HG02852 (cell line): ENCODE measurements at regions not wholly inside any gene's neighbourhood (a gene's known extent, or its start where the extent isn't known, plus 50 kb on each side); places are given as distances from the start of the nearest gene placed in this dataset.

Experiments used
- ATAC-seq: cut with Tn5 transposase; IDR thresholded peaks from one replicate; pipeline ENCODE4 v1.9.1; 2021; ENCODE audit warnings: mild to moderate bottlenecking, moderate library complexity; ENCODE audit not compliant: unreplicated experiment

DNA sequence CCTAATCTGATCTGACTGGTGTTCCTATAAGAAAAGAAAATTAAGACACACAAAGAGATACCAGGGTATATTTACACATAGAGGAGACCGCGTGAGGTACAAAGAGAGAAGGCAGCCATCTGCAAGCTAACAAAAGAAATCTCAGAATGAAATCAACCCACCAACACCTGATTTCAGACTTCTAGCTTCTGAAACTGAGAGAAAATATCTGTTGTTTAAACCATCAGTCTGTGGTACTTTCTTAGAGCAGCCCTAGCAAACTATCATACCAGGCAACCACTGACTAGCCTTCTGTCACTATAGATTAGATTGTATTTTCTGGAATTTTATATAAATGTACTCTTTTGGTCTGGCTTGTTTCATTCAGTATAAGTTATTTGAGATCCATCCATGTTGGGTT lies 779.3 kb upstream of the ACO1 start:
- ATAC-seq: no peak

DNA sequence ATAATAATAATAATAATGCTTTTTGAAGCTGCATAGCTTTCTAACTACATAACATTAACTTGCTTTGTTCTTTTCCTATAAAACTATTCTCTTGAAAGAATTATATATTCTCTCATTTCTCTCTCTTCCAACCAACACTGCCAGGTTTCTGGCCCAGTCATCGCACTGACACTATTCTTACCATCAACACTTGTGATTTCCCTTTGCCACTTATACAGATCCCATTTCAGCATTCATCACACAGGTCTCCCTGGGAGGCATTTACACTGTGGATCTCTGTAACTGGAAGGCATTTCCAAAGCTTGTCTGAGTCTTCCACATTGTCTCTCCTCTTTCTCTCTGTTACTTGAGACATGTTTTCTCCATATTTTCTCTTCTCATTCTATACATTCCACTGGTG lies 777.8 kb upstream of the ACO1 start:
- no peak for ATAC-seq

DNA sequence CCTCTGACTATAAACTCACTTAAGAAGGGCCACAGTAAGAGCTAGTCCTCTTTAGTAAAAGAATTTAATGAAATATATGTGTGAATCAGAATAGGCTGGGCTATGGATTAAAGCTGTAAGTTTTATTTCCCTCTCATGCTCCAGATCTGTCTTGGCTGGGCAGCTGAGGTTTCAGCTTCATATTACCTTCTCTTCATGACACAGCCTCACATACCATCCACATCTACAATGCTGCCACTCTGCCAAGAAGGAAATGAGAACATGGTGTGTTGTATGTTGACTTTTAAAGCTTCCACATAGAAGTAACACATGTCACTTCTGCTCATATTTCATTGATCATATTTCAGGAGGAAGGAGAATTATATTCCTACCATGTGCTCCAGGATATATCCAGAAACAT lies 776.0 kb upstream of the ACO1 start:
- ATAC-seq: no peak

DNA sequence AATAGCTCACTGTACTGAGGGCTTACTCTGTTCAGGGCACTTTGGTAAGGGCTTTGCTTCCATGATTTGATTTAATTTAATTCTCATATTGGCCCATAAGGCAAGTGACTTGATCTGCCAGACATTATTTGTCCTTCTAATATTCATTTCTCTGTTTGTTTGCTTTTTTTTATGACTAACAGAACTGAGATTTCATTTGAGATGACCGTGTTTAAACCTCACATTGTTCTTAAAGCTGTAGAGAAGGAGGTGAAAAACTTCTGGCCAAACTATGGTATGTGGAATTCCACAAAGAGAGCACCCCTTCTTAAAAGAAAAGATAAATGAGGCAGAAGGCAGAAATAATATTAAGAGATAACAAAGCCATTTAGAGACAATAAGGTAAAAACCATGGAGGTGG lies 775.6 kb upstream of the ACO1 start:
- ATAC-seq: no peak

DNA sequence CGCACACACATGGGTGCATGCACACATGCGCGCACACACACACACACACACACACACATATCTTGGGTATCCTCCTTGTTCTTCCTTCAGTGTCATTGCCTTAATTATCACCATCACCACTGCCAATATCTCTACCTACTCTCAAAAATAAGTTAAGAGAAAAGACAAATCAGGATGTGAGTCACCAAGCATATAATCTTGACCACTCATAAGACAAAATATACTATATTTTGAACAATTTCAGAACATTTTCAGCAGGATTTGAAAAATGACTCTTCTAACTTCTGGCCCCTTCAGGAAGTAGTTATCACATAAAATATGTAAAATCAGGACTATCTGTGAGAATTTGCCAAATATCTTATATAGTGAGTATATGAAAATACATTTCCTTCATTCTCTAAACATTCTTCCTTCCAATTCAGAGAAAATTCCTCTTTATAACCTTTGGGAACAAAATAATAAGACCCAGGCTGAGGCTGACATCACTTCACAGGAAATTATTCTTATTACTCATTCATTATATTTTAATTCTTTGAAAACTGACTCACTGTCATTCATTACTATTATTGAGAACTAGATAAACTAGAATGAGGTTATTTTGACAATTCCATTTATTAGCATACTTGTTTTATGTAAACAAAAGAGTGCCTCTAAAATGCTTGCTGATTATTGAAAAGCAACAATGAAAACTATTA lies 772.0 kb upstream of the ACO1 start:
- ATAC-seq: no peak

- ATAC-seq: no peak
Measured at GRCh38 chr9:31615966-31616365, 768.5 kb upstream of the ACO1 start.

DNA sequence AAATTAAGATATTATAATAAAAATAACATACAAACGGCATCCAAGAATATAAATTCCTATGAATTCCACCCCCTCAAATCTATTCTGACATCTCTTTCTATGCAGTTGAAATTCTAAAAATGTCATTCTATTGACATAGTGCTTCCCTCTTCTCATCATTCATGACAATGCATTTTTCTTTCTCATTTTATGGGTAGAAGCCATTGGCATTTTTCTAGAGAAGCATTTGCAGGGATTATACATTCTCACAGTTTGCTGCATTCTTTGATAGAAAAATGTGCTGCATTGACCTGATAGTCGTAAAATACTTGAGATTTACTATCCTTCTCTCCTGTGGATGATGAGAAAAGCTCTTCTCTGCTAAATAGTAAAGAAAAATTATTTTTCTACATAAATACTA lies 760.9 kb upstream of the ACO1 start:
- ATAC-seq: no peak

GRCh38 chr9:31629292-31629691 lies 755.2 kb upstream of the ACO1 start:
- no peak for ATAC-seq

- ATAC-seq: no peak
Measured at GRCh38 chr9:31637265-31637664, 747.2 kb upstream of the ACO1 start.

DNA sequence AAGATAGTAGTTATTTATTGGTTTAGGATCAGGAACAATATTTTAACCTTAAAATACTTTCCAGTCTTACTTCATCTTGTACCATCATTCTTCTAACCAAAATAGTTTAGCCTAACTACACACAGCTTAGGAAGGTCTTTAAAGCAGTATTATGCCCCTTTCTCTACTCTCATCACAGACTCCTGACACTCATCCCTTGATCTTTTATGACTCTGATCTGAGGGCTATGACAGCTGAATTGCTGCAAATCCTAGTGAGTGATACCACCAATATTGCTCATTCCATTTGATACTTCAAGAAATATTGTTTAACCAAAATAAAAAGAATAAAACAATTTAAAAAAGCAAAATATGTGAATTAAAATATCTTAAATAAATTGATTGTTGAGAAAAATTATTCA lies 746.6 kb upstream of the ACO1 start:
- no peak for ATAC-seq

GRCh38 chr9:31639451-31639850 lies 745.0 kb upstream of the ACO1 start:
- no peak for ATAC-seq

DNA sequence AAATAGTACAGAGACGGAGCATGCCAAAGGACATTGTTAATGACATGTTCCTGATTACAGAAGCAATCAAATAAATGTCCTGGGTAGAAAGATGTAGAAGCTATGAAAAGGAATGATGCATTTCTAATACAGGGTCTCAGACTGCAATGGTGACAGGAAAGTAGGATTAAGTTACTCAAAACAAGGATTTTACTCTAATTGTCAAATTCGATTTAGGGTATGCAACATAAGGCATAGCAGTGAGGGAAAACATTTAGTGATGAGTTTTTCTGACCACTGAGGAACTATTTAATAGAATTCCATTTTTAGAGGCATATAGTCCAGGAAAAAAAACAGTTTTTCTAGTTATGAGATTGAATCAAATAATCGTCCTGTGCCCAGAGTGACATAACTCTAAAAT lies 715.1 kb upstream of the ACO1 start:
- no peak for ATAC-seq

- ATAC-seq: no peak
Measured at GRCh38 chr9:31671011-31671410, 713.4 kb upstream of the ACO1 start.

GRCh38 chr9:31674264-31674663 lies 710.2 kb upstream of the ACO1 start:
- no peak for ATAC-seq

DNA sequence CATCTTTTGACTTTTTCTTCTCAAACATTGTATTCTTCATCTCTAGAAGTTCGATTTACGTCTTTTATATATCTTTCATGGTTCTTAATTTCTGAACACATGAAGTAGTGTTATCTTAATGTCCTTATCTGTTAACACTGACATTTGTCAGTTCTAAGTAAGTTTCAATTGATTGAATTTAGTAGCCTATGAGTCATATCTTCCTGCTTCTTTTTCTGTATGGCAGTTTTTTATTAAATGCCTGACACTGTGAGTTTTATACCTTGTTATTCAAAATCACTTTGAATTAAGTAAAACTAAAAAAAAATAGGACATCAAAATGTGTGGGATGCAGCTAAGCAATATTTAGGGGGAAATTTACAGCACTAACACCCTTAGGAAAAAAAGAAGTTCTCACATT lies 707.0 kb upstream of the ACO1 start:
- ATAC-seq: no peak

DNA sequence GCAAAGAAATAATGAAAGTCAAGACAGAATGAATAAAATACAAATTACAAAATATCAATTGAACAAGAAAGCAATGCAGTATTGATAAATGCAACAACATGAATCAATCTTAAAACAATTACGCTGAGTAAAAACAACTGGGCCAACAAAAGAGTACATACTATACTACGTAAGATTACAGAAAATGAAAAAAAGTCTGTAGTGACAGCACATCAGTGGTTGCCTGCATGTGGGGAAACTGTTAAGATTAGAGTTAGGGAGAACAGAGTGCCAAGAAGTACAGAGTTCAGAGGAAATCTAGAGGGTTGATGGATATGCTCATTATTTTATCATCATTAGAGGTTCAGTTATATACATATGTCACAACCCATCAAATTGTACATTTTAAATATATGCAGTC lies 706.6 kb upstream of the ACO1 start:
- no peak for ATAC-seq

- ATAC-seq: no peak
Measured at GRCh38 chr9:31683116-31683515, 701.3 kb upstream of the ACO1 start.

GRCh38 chr9:31697956-31698355 lies 686.5 kb upstream of the ACO1 start:
- no peak for ATAC-seq

DNA sequence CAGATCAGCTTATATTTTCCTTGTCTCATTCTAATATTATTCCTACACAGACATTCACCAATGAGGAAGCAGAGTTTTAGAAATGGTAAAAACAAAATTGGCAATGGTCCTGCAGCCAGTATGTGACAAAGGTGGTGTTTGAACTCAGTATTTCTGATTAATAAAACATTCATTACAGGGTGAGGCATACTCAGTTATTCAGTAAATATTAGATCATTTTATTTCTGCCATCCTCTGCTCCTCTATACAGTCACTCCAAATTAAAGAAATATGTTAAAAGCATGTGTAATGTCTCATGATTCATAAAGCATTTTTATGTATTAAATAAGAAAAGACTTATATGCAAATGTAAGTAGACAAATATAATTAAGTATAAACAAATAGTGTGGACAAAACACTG lies 684.6 kb upstream of the ACO1 start:
- no peak for ATAC-seq

DNA sequence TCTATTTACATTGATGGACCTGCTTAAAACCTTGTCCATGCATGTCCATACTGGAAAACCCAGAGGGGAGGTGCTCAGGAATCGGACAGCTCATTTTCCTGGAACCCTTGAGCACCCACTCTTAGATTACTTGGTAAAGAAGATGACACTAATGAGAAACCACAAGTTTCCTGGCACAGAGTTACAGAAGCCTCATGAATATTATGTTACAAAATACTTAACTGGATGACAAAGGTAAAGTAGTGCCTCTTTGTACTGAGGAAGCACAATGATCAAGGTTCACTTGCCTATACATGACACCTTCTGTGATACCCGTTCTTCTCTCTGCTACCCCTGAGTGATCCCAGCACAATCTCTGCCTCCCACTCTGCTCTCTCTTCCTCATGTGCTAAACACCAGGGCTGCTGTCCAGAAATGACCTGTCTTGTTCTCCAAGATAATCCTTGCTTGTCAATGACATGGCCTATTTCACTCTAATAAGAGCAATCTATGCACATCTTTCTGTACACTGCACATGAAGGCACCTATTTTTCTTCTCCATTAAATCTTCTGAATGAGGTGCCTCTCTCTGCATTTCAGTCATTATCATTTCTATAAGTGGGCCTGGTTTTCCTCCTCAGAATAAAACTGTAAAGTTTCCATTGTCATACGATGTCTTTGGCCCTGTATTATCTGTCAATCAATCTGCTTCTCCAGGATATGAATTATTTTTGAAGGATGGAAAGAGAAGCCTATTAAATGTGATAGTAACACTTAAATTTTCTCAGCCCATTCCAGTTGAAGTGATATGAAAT lies 684.0 kb upstream of the ACO1 start:
- no peak for ATAC-seq

DNA sequence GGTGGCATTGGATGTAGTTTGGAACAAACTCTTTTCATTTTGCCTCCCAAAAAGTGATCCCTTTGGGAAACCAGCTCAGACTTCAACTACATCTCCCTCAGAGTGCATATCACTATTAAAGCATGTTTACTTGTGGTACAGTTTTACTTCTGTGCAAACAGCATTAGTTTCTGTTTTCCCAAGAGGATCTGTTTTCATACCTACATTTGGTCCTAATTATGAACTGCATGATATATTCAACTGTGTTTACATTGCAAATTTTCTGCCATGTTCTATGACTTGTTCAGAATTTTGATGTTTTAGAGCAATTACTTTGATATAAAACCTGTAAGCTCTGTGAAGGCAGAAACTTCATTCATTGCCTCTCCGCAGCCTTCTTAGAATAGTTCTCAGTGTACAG lies 681.5 kb upstream of the ACO1 start:
- no peak for ATAC-seq

- no peak for ATAC-seq
Measured at GRCh38 chr9:31715250-31715649, 669.2 kb upstream of the ACO1 start.

DNA sequence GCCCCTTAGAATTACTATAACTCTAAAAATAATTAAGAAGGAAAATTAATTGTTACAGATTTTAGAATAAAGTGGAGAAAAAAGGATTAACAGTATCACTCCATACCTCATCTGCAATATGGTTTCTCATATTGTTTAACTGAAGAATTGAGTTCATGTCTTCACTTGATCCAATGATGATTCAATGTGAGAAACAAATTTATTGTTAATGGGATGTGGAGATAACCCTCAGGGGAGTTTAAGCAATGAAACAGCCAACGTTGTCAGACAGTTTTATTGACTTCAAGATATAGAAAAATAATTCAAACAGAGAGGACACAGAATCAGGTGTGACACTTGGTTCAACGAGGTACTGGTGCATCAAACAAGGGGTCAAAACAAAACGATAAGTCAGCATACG lies 665.2 kb upstream of the ACO1 start:
- no peak for ATAC-seq
